Gastroesophageal sphincter (tissue), 4 donors: ENCODE measurements at regions not wholly inside any gene's neighbourhood (a gene's known extent, or its start where the extent isn't known, plus 50 kb on each side); places are given as distances from the start of the nearest gene placed in this dataset.
"Not testable (repeated sequence)": the region's sequence is repeated elsewhere in the genome, so short reads cannot be mapped to it uniquely, and the experiment has no call there.

ENCODE experiments used
- ATAC-seq: fragments of 150-250 bp; one replicate; pipeline ENCODE4 v1.9.1; 2016; ENCODE audit warnings: mild to moderate bottlenecking, moderate library complexity
- H3K27ac ChIP-seq, 4 donors: fragments of 200-600 bp; sonication (generic) in 3 of 4; 1 replicate in 3 of 4; 2 replicates in 1 of 4; pipeline ENCODE4 v1.5.1; 2016 to 2019
- H3K27me3 ChIP-seq: fragments of 200-600 bp; sonication (generic); one replicate; pipeline ENCODE4 v1.5.1; 2019
- H3K36me3 ChIP-seq, 2 donors: fragments of 200-600 bp; sonication (generic); one replicate each; pipeline ENCODE4 v1.5.1; 2019; ENCODE audit warnings: control low read depth in 1 of 2
- H3K4me1 ChIP-seq, 3 donors: fragments of 200-600 bp; sonication (generic); 1 replicate in 2 of 3; 2 replicates in 1 of 3; pipeline ENCODE4 v1.5.1; 2016 to 2019; ENCODE audit warnings: control low read depth in 2 of 3
- H3K4me3 ChIP-seq, 2 donors: fragments of 200-600 bp; sonication (generic); one replicate each; pipeline ENCODE4 v1.5.1; 2019; ENCODE audit warnings: mild to moderate bottlenecking in 1 of 2, moderate library complexity in 1 of 2
- H3K9me3 ChIP-seq, 3 donors: fragments of 200-600 bp; sonication (generic); one replicate each; pipeline ENCODE4 v1.5.1; 2017 to 2019; ENCODE audit warnings: control low read depth in 2 of 3
- CTCF ChIP-seq, 4 experiments: fragments of 200-600 bp in 2 of 4; fragments of 450-650 bp in 2 of 4; sonication (generic) in 1 of 4; IDR thresholded peaks; one replicate each; pipeline ENCODE4 v1.5.1; 2017 to 2019; ENCODE audit warnings: antibody characterized with exemption in 4 of 4, mild to moderate bottlenecking in 2 of 4, moderate library complexity in 2 of 4
- EP300 ChIP-seq: sonication (generic); formaldehyde crosslinking; IDR thresholded peaks from one replicate; pipeline ENCODE4 v1.6.1; 2017; ENCODE audit warnings: antibody characterized with exemption, mild to moderate bottlenecking
- POLR2A ChIP-seq, 2 donors: fragments of 450-650 bp; IDR thresholded peaks; one replicate each; pipeline ENCODE4 v1.6.1; 2017; ENCODE audit warnings: antibody characterized with exemption in 2 of 2, mild to moderate bottlenecking in 2 of 2, moderate library complexity in 1 of 2
- POLR2AphosphoS5 ChIP-seq: sonication (generic); formaldehyde crosslinking; IDR thresholded peaks from one replicate; pipeline ENCODE4 v1.6.1; 2017; ENCODE audit warnings: antibody characterized with exemption
- WGBS, 2 donors: methylation state at CpG; one replicate each; pipeline ENCODE4 v1.1.5; 2018; ENCODE audit warnings: low coverage in 1 of 2; 5-methylcytosine and 5-hydroxymethylcytosine counted together

GRCh38 chr19:29042450-29042849 is 170.5 kb downstream of the UQCRFS1 start:
- ATAC-seq, result no peak
- Histone ChIP-seq H3K36me3 (no peaks in the 10 kb centered on the region), H3K4me3 (no peak overlapping the region), H3K4me1 (peaks cover 0 to 12% (median 0%) of the 10 kb centered on the region in 3 donors), H3K27ac (no peak overlapping the region), H3K9me3 (no peaks in the 10 kb centered on the region), H3K27me3 (peaks cover 14% of the 10 kb centered on the region)
- WGBS, 2 donors, result 67 to 69% methylated on average over 1 to 2 of the region's 2 CpGs
- TF ChIP-seq POLR2AphosphoS5, result no peak

GRCh38 chr19:29040951-29041350 is 172.0 kb downstream of the UQCRFS1 start:
- H3K4me3 ChIP-seq, result no peak overlapping the region
- ATAC-seq, result no peak
- TF ChIP-seq POLR2A (IDR thresholded peaks at IDR 0.05) (no peak), POLR2AphosphoS5 (no peak), EP300 (no peak), CTCF (IDR thresholded peaks at IDR 0.05) (no peak)

GRCh38 chr19:29040292-29040691 is 172.7 kb downstream of the UQCRFS1 start:
- no peak for ATAC-seq
- Histone ChIP-seq H3K36me3 (no peaks in the 10 kb centered on the region), H3K27me3 (peaks cover 14% of the 10 kb centered on the region), H3K4me3 (no peak overlapping the region), H3K4me1 (peaks cover 0 to 12% (median 0%) of the 10 kb centered on the region in 3 donors), H3K9me3 (no peaks in the 10 kb centered on the region), H3K27ac (no peak overlapping the region)
- 37% methylated on average over 7 of the region's 7 CpGs; no CpG with 5 or more reads in 1 of the 2 donors for WGBS, 2 donors
- no peak for TF ChIP-seq POLR2AphosphoS5
- TF ChIP-seq POLR2A (IDR thresholded peaks at IDR 0.05), result no peak
- no peak for TF ChIP-seq CTCF (IDR thresholded peaks at IDR 0.05)
- no peak for TF ChIP-seq EP300

More at GRCh38 chr19:29040951-29041350, 172.0 kb downstream of the UQCRFS1 start:
- peaks cover 0 to 12% (median 0%) of the 10 kb centered on the region in 3 donors for H3K4me1 ChIP-seq
- no peak overlapping the region for H3K27ac ChIP-seq
- WGBS, 2 donors, result 44 to 49% methylated on average over 3 to 4 of the region's 6 CpGs
- no peaks in the 10 kb centered on the region for H3K36me3 ChIP-seq
- peaks cover 14% of the 10 kb centered on the region for H3K27me3 ChIP-seq
- H3K9me3 ChIP-seq, result no peaks in the 10 kb centered on the region

GRCh38 chr19:29039036-29039435 is 173.9 kb downstream of the UQCRFS1 start:
- not testable (repeated sequence) for ATAC-seq, H3K27ac ChIP-seq, H3K36me3 ChIP-seq, H3K4me3 ChIP-seq, H3K9me3 ChIP-seq
- peaks cover 0 to 12% (median 0%) of the 10 kb centered on the region in 3 donors for H3K4me1 ChIP-seq
- 77% methylated on average over 3 of the region's 3 CpGs; no CpG with 5 or more reads in 1 of the 2 donors for WGBS, 2 donors
- H3K27me3 ChIP-seq, result peaks cover 14% of the 10 kb centered on the region

- 11 to 39% methylated on average over 1 of the region's 1 CpG for WGBS, 2 donors
- TF ChIP-seq CTCF (IDR thresholded peaks at IDR 0.05), result no peak
- no peak for ATAC-seq
- Histone ChIP-seq H3K27me3 (no peaks in the 10 kb centered on the region), H3K9me3 (no peaks in the 10 kb centered on the region), H3K36me3 (no peaks in the 10 kb centered on the region), H3K27ac (no peak overlapping the region), H3K4me3 (no peak overlapping the region), H3K4me1 (no peaks in the 10 kb centered on the region)
These were observed 181.7 kb downstream of the UQCRFS1 start for GRCh38 chr19:29031216-29031615.

- Histone ChIP-seq H3K4me1 (no peaks in the 10 kb centered on the region), H3K27ac (no peak overlapping the region), H3K27me3 (no peaks in the 10 kb centered on the region), H3K4me3 (no peak overlapping the region), H3K9me3 (no peaks in the 10 kb centered on the region), H3K36me3 (no peaks in the 10 kb centered on the region)
- TF ChIP-seq EP300 (no peak), POLR2AphosphoS5 (no peak), POLR2A (IDR thresholded peaks at IDR 0.05) (no peak), CTCF (IDR thresholded peaks at IDR 0.05) (no peak)
- ATAC-seq, result no peak
- 66 to 71% methylated on average over 5 to 7 of the region's 11 CpGs for WGBS, 2 donors
These were observed 183.5 kb downstream of the UQCRFS1 start for GRCh38 chr19:29029268-29029958.
